ENCODE measurements at regions not wholly inside any gene's neighbourhood (a gene's known extent, or its start where the extent isn't known, plus 50 kb on each side); places are given as distances from the start of the nearest gene placed in this dataset.

GRCh38 chr3:55173504-55173903, 245.6 kb upstream of the LRTM1 start:
- no peak for DNase-seq (ENCODE audit: low read depth)
- TF ChIP-seq CTCF (conservative IDR thresholded peaks at IDR 0.05; ENCODE audit: low read depth, low read length), result no peak
- no peak overlapping the region for H3K4me3 ChIP-seq (ENCODE audit: low read depth, low read length)

GRCh38 chr3:55172913-55173312, 245.1 kb upstream of the LRTM1 start:
- DNase-seq (ENCODE audit: low read depth), result no peak
- TF ChIP-seq CTCF (conservative IDR thresholded peaks at IDR 0.05; ENCODE audit: low read depth, low read length), result no peak
- no peak overlapping the region for H3K4me3 ChIP-seq (ENCODE audit: low read depth, low read length)

- H3K4me3 ChIP-seq (ENCODE audit: low read depth, low read length), result no peak overlapping the region
- no peak for DNase-seq (ENCODE audit: low read depth)
- TF ChIP-seq CTCF (conservative IDR thresholded peaks at IDR 0.05; ENCODE audit: low read depth, low read length), result no peak
These were observed 242.6 kb upstream of the LRTM1 start for GRCh38 chr3:55170444-55170843.

- no peak for DNase-seq (ENCODE audit: low read depth)
- no peak for TF ChIP-seq CTCF (conservative IDR thresholded peaks at IDR 0.05; ENCODE audit: low read depth, low read length)
- H3K4me3 ChIP-seq (ENCODE audit: low read depth, low read length), result no peak overlapping the region
These were observed 241.8 kb upstream of the LRTM1 start for GRCh38 chr3:55169608-55170072.

- DNase-seq (ENCODE audit: low read depth), result no peak
- no peak overlapping the region for H3K4me3 ChIP-seq (ENCODE audit: low read depth, low read length)
- no peak for TF ChIP-seq CTCF (conservative IDR thresholded peaks at IDR 0.05; ENCODE audit: low read depth, low read length)
These were observed 241.3 kb upstream of the LRTM1 start for GRCh38 chr3:55169161-55169560.

- no peak for DNase-seq (ENCODE audit: low read depth)
- H3K4me3 ChIP-seq (ENCODE audit: low read depth, low read length), result no peak overlapping the region
- TF ChIP-seq CTCF (conservative IDR thresholded peaks at IDR 0.05; ENCODE audit: low read depth, low read length), result no peak
These were observed 239.9 kb upstream of the LRTM1 start for GRCh38 chr3:55167586-55168317.
